ENCODE measurements at regions not wholly inside any gene's neighbourhood (a gene's known extent, or its start where the extent isn't known, plus 50 kb on each side); places are given as distances from the start of the nearest gene placed in this dataset.
"Not testable (repeated sequence)": the region's sequence is repeated elsewhere in the genome, so short reads cannot be mapped to it uniquely, and the experiment has no call there.

GRCh38 chr15:96135166-96136093 is 195.1 kb upstream of the NR2F2 start:
- DNase-seq: no peak

- DNase-seq: no peak
These were observed 191.5 kb upstream of the NR2F2 start for GRCh38 chr15:96138985-96139384.

GRCh38 chr15:96142498-96142897 is 188.0 kb upstream of the NR2F2 start:
- DNase-seq: no peak

DNA sequence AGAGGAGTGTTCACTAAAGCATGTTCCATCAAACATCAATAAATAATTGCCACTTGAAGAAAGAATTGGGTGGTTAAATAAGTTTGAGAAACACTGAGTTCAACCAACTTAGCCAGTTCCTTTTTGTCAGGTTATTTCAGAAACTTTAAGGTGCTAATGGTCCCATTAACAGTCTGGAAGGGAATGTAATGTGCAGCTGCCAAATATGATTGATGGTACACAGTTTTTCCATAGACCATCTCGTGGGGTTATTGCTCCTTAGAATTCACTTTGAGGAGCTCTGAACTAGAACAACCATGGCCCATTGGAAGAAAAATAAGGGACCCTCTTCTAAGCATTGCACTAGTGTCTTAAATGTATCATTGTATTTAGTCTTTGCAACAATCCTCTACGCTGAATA is 185.8 kb upstream of the NR2F2 start:
- no peak for DNase-seq

DNA sequence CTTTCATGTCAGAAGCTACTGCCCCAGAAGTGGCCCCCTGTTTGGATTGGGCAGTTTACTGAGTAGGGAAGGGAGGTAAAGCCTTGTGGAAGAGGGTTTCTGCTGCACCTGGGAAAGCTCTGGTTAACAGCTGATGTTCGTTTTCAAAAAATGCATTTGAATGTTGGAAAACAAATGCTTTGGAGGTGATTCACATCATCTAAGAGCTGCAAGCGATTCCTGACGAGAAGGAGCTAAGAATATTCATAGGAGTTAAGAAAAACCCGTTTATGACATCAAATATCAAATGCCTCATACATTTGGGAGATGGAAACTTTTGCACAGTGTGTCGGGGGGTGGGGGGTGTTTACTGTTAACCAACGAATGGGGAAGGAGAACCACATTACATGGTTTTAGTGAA is 183.8 kb upstream of the NR2F2 start:
- no peak for DNase-seq

GRCh38 chr15:96147267-96147666 is 183.2 kb upstream of the NR2F2 start:
- DNase-seq: no peak

DNA sequence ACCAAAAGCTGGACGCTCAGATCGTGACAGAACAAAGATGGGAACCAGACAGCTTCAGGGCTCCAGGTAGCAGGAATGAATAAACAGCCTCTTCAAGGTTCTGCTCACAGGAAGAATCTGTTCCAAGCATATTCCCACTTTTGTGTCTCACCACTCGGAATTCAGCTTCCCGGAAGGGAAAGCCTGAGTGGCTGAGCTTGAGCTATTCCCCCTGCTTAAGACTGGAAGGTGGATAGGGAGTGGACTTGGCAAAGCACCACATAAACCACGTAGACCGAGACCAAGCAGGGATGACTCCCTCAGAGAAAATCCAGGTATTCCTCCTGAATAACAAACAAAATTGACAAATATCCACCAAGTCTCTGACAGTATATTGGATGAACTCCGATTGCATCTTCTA is 180.2 kb upstream of the NR2F2 start:
- no peak for DNase-seq

GRCh38 chr15:96151749-96152148 is 178.8 kb upstream of the NR2F2 start:
- DNase-seq: not testable (repeated sequence)

- DNase-seq: no peak
These were observed 176.6 kb upstream of the NR2F2 start for GRCh38 chr15:96153929-96154328.

DNA sequence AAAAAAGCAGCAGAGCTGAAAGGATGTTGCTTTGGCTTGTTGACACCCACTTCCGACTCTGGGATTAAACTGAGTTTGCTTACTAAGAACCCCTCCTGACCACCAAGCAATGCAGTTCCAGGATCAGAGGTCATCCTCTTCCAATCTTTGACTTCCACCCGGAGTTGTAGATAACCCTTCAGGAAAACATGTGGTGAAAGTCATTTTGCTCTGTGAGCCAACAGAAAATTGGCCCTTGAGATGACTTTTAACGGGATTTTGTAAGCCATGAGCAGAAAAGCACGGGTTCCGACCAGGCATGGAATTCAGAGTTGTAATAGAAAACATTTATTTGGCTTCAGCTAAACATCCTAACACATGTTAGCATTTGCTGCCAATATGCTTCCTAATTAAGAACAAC is 171.6 kb upstream of the NR2F2 start:
- DNase-seq: no peak

- DNase-seq: no peak
These were observed 170.2 kb upstream of the NR2F2 start for GRCh38 chr15:96160269-96160668.

DNA sequence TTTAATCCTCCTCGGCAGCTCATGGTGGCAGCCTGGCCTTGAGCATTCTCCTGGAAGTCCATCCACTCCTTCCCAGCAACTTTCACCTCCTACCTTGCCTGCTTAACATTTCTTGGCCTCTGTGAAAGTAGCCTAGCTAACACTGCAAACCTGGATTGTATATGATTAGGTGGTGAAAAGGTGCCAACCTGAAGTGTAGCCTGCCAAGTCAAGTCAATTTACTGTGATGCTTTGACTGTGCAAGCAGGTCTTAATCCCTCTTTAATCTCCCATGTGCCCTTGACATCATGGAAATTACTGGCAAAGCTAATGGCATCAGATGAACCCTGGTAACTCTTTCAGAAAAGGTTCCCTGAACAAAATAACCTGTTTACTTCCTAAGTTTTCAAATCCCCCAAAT is 169.7 kb upstream of the NR2F2 start:
- DNase-seq: no peak

- no peak for DNase-seq
These were observed 168.2 kb upstream of the NR2F2 start for GRCh38 chr15:96162322-96162721.

GRCh38 chr15:96165081-96165480 is 165.4 kb upstream of the NR2F2 start:
- no peak for DNase-seq

GRCh38 chr15:96165775-96166174 is 164.7 kb upstream of the NR2F2 start:
- no peak for DNase-seq

GRCh38 chr15:96166223-96167200 is 164.0 kb upstream of the NR2F2 start:
- DNase-seq: no peak

GRCh38 chr15:96170616-96170978 is 159.9 kb upstream of the NR2F2 start:
- not testable (repeated sequence) for DNase-seq

DNA sequence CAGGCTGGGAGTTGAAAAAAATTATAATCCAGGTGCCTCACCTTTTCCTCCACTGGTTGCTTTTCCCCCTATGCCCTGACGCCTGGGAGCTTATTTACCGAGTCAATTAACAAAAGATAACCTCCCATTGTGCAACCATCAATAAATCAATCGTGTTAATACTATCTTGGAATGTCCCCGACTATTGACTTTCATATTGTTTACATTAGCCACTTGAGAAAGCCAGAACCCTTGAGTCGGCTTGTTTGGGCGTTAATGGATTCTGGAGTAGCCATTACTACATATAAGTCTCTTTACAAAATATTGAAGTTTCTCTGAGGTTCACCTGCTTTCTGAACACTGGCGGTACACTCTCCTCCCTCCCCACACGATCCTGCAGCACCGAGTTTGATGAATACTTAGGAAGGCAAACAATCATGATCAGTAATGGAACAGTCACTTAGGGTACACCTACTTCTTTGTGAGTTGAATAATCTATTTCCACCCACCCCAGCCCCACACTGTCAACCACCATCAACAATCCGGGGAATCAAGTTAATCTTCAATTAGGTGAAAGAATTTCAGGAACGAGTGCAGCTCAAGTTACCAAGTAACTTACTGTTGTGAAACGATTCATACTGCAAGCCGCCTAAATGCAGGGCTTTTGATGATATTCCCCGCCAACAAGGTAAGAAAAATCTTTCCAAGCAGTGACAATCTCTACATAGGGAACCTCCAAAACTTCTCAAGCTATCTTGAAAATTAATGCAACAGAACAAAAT is 159.3 kb upstream of the NR2F2 start:
- no peak for DNase-seq

DNA sequence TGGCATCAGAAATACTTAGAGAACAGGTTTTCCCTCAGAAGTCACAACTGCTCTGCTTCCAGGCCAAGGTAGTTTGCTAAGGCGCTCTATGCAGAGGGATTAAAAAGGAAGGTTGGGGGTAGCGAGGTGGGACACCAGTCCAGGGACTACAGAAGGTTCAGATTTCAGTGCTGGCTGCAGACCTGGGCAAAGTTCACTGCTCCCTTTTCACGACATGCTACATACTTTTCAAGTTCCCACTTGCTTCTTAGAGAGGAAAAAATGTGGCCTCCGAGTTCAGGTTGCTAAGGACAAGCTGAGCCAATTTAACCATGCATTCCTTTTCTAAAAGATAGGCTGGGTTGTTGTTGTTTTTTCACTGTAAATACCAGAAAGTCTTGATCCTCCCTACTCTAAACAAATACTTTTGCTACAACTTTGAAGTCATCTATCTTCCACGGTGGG is 158.6 kb upstream of the NR2F2 start:
- DNase-seq: no peak

DNA sequence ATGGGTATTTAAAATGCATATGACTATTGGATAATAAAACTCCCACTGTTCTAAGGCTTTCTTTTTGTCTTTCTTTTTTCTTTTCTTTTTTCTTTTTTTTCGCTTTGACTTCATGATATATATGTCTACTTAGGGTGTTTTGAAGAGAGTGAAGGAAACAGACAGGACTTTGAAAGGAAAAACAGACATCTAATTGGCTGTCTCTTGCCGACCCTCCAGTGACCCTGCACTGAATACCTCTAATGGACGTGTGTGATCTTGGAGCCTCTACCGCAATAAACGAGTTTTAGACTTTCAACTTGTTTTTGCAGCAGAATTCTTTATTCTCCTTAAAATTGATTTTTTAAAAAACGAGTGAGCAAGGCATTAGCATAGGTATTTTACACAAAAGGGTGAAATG is 158.1 kb upstream of the NR2F2 start:
- DNase-seq: no peak

DNA sequence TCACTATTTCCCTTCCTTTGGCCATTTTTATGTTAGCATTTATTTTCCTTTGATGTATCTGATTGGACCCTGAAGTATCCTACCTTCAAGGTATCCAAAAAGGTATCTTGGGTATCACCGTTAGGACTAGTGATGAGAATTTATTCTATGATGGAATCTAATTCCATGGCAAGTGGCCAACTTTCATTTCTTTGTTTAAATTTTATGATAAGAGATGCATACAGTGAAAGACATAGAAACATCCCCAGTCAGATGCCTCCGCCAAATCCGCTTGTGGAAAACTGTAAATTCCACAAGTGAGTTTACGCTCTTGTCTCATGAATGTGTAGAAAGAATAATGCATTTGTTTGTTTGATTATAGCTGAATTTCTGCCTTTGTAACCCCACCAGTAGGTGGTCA is 153.7 kb upstream of the NR2F2 start:
- no peak for DNase-seq

DNA sequence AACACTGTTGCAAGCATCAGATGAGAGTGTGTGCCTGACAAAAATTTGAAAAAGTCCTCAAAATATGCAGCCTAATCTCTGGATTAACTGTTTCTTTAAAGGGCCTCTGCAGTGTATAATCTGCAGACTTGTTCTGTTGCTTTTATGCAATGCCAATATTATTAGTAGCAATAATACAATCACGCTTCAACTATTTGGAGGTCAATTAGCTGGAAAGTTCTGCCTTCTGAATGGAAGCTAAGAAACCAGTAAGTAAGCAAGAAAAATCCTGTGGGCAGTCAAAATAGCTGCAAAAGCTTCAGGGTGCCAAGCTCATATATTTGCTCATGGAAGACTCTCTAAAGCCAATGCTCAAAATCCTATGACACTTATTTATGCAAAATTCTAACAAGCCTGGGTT is 153.2 kb upstream of the NR2F2 start:
- DNase-seq: no peak

Measured in CD4-positive, alpha-beta T cell treated with Interleukin-12 subunit alpha and Interleukin-12 subunit beta, for 1 hour (primary cell).